ENCODE measurements at regions not wholly inside any gene's neighbourhood (a gene's known extent, or its start where the extent isn't known, plus 50 kb on each side); places are given as distances from the start of the nearest gene placed in this dataset.

DNA sequence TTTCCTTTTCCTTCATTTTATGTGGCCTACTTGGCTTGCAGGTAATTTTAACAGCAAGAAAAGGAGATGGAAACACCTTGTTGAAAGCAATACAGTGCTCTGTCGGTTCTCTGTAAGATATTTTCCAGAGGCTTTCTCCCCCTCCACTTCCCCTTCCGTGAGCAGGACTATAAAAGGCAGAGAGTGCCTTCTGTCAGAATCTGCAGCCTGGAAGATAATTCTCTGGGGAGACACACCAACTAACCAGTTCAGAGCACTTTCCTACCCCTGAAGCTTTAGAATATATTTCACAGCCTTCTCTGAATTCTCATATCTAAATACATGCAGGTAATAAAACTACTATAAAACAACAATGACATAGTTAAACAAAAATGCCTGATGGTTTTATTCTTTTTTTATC lies 141.1 kb downstream of the IDS start:
- no peaks in the 10 kb centered on the region for H3K27me3 ChIP-seq (ENCODE audit: control insufficient read depth, insufficient read depth, low read length, poor library complexity, severe bottlenecking)
- H3K4me3 ChIP-seq (ENCODE audit: low read length), result no peak overlapping the region
- Mint-ChIP-seq H3K27ac (no peak overlapping the region), H3K27me3 (ENCODE audit: insufficient read depth) (no peaks in the 10 kb centered on the region), H3K4me3 (no peak overlapping the region), H3K9me3 (peaks cover 67% of the 10 kb centered on the region), H3K4me1 (no peaks in the 10 kb centered on the region), H3K36me3 (ENCODE audit: low read depth) (no peaks in the 10 kb centered on the region)
- TF ChIP-seq, protein P1, sequence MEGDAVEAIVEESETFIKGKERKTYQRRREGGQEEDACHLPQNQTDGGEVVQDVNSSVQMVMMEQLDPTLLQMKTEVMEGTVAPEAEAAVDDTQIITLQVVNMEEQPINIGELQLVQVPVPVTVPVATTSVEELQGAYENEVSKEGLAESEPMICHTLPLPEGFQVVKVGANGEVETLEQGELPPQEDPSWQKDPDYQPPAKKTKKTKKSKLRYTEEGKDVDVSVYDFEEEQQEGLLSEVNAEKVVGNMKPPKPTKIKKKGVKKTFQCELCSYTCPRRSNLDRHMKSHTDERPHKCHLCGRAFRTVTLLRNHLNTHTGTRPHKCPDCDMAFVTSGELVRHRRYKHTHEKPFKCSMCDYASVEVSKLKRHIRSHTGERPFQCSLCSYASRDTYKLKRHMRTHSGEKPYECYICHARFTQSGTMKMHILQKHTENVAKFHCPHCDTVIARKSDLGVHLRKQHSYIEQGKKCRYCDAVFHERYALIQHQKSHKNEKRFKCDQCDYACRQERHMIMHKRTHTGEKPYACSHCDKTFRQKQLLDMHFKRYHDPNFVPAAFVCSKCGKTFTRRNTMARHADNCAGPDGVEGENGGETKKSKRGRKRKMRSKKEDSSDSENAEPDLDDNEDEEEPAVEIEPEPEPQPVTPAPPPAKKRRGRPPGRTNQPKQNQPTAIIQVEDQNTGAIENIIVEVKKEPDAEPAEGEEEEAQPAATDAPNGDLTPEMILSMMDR (conservative IDR thresholded peaks at IDR 0.05), result no peak
- no peaks in the 10 kb centered on the region for H3K36me3 ChIP-seq (ENCODE audit: control insufficient read depth, insufficient read depth, low read length)
- no peaks in the 10 kb centered on the region for H3K4me1 ChIP-seq (ENCODE audit: control insufficient read depth, insufficient read depth, low read length)
- WGBS, 2 experiments (ENCODE audit: insufficient coverage in 1 of 2, insufficient read length in 1 of 2), result 93% methylated on average over 2 of the region's 2 CpGs; no CpG with 5 or more reads in 1 of the 2 experiments
- no peak overlapping the region for H3K27ac ChIP-seq (ENCODE audit: low read depth, low read length)
- H3K9me3 ChIP-seq (ENCODE audit: control insufficient read depth, low read length), result no peaks in the 10 kb centered on the region
- no peak overlapping the region for H3K9ac ChIP-seq (ENCODE audit: extremely low read depth, low read length, poor library complexity, severe bottlenecking)
- no peak for DNase-seq

DNA sequence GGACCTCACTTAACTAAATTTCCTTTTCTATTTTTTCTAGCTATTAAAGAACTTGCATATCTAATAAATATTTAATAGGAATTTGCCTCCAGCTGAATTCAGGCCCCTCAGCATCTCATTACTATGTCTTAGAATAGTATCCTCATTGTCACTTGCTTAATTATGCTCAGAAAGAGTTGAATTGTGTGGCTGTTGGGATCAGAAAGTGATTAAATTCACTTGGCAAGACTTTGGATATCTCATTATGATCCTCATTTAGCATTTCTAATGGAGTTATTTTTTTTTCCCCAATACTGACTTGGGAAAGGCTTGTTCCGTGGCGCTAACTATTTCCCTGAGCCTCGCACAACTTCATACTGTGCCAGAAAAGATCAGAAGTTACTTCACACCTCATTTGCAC lies 158.8 kb downstream of the IDS start:
- no peak overlapping the region for H3K27ac Mint-ChIP-seq
- H3K36me3 ChIP-seq (ENCODE audit: control insufficient read depth, insufficient read depth, low read length), result no peaks in the 10 kb centered on the region
- H3K9me3 Mint-ChIP-seq, result peaks cover 76% of the 10 kb centered on the region
- no peaks in the 10 kb centered on the region for H3K27me3 Mint-ChIP-seq (ENCODE audit: insufficient read depth)
- H3K9ac ChIP-seq (ENCODE audit: extremely low read depth, low read length, poor library complexity, severe bottlenecking), result no peak overlapping the region
- DNase-seq, result no peak
- no peaks in the 10 kb centered on the region for H3K4me1 ChIP-seq (ENCODE audit: control insufficient read depth, insufficient read depth, low read length)
- no peaks in the 10 kb centered on the region for H3K27me3 ChIP-seq (ENCODE audit: control insufficient read depth, insufficient read depth, low read length, poor library complexity, severe bottlenecking)
- no peak overlapping the region for H3K27ac ChIP-seq (ENCODE audit: low read depth, low read length)
- 80% methylated on average over 3 of the region's 3 CpGs; no CpG with 5 or more reads in 1 of the 2 experiments for WGBS, 2 experiments (ENCODE audit: insufficient coverage in 1 of 2, insufficient read length in 1 of 2)
- H3K4me3 ChIP-seq (ENCODE audit: low read length), result no peak overlapping the region
- no peaks in the 10 kb centered on the region for H3K9me3 ChIP-seq (ENCODE audit: control insufficient read depth, low read length)
- H3K4me3 Mint-ChIP-seq, result no peak overlapping the region
- TF ChIP-seq, protein P1 (conservative IDR thresholded peaks at IDR 0.05), result no peak
- no peaks in the 10 kb centered on the region for H3K4me1 Mint-ChIP-seq
- H3K36me3 Mint-ChIP-seq (ENCODE audit: low read depth), result no peaks in the 10 kb centered on the region

DNA sequence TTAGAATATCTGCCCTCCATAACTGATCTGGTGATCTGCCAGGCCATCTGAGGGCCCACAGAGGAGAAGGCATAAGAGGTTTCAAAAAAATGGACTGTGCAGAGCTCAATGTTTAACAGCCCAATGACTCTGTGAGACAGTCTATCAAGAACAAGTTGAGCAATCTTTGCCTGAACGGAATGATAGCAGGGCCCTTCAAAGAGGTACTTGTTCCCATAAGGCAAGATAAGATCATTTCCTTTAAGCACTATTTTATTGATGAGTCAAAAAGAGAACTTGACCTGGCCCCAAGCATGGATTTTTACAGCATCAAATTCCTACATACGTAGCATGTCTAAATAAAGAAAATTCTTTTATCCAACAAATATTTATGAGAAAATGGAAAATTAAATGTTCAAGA lies 182.8 kb downstream of the IDS start:
- WGBS, 2 experiments (ENCODE audit: insufficient coverage in 1 of 2, insufficient read length in 1 of 2), result 100% methylated on average over 1 of the region's 2 CpGs; no CpG with 5 or more reads in 1 of the 2 experiments
- H3K27ac Mint-ChIP-seq, result no peak overlapping the region
- H3K27ac ChIP-seq (ENCODE audit: low read depth, low read length), result no peak overlapping the region
- no peaks in the 10 kb centered on the region for H3K4me1 ChIP-seq (ENCODE audit: control insufficient read depth, insufficient read depth, low read length)
- H3K9me3 ChIP-seq (ENCODE audit: control insufficient read depth, low read length), result no peaks in the 10 kb centered on the region
- no peaks in the 10 kb centered on the region for H3K36me3 Mint-ChIP-seq (ENCODE audit: low read depth)
- H3K27me3 Mint-ChIP-seq (ENCODE audit: insufficient read depth), result no peaks in the 10 kb centered on the region
- H3K9ac ChIP-seq (ENCODE audit: extremely low read depth, low read length, poor library complexity, severe bottlenecking), result no peak overlapping the region
- no peaks in the 10 kb centered on the region for H3K36me3 ChIP-seq (ENCODE audit: control insufficient read depth, insufficient read depth, low read length)
- H3K9me3 Mint-ChIP-seq, result peaks cover 44% of the 10 kb centered on the region
- DNase-seq, result no peak
- no peak overlapping the region for H3K4me3 Mint-ChIP-seq
- no peaks in the 10 kb centered on the region for H3K27me3 ChIP-seq (ENCODE audit: control insufficient read depth, insufficient read depth, low read length, poor library complexity, severe bottlenecking)
- TF ChIP-seq, protein P1 (conservative IDR thresholded peaks at IDR 0.05), result no peak
- no peak overlapping the region for H3K4me3 ChIP-seq (ENCODE audit: low read length)
- H3K4me1 Mint-ChIP-seq, result peaks cover 2% of the 10 kb centered on the region
